ENCODE measurements at regions not wholly inside any gene's neighbourhood (a gene's known extent, or its start where the extent isn't known, plus 50 kb on each side); places are given as distances from the start of the nearest gene placed in this dataset.

GRCh38 chr2:59882279-59882678 is 671.2 kb downstream of the BCL11A start:
- POLR2A ChIA-PET, result no interaction called here
- Histone ChIP-seq H3K27me3 (ENCODE audit: control insufficient read depth, insufficient read depth, low read length) (no peaks in the 10 kb centered on the region; the same call in 1 of the 2 replicates), H3K9me3 (ENCODE audit: control insufficient read depth, insufficient read depth, low read depth, low read length) (no peaks in the 10 kb centered on the region), H3K27ac (ENCODE audit: low read length) (no peak overlapping the region), H3K4me1 (ENCODE audit: control insufficient read depth, insufficient read depth, low read length) (no peaks in the 10 kb centered on the region), H3K36me3 (ENCODE audit: control insufficient read depth, insufficient read depth, low read length) (no peaks in the 10 kb centered on the region), H3K4me3 (ENCODE audit: low read depth in 2 of 2, low read length in 2 of 2) (no peak overlapping the region)
- intact Hi-C loops (cut with micrococcal nuclease; ENCODE audit: unreplicated experiment), result no loop called here
- no TSS peak for BruUV-seq (replicated peaks)
- TF ChIP-seq POLR2AphosphoS5 (IDR thresholded peaks at IDR 0.05; ENCODE audit: low read depth, low read length), result no peak
- TF ChIP-seq TCF7L2 (IDR thresholded peaks at IDR 0.05; ENCODE audit: low read depth, low read length), result no peak
- no peak for TF ChIP-seq SIN3A (IDR thresholded peaks at IDR 0.05; ENCODE audit: borderline replicate concordance, insufficient read depth, low read depth, low read length)
- no peak for TF ChIP-seq CTCF (IDR thresholded peaks at IDR 0.05)
- no peak for TF ChIP-seq REST (IDR thresholded peaks at IDR 0.05; ENCODE audit: insufficient read depth in 1 of 2, low read depth in 2 of 2, low read length in 1 of 2)
- DNase-seq (ENCODE audit: low read depth, low spot score) (no peak), ATAC-seq (no peak)
- in situ Hi-C loops (cut with HindIII; ENCODE audit: low pct_unique_long_range_greater_than_20kb, low sequenced_read_pairs), result no loop called here
- CTCF ChIA-PET, result no interaction called here

GRCh38 chr2:59881218-59881617 is 672.2 kb downstream of the BCL11A start:
- in situ Hi-C loops (cut with HindIII; ENCODE audit: low pct_unique_long_range_greater_than_20kb, low sequenced_read_pairs) (no loop called here), intact Hi-C loops (cut with micrococcal nuclease; ENCODE audit: unreplicated experiment) (no loop called here)
- no peaks in the 10 kb centered on the region for H3K4me1 ChIP-seq (ENCODE audit: control insufficient read depth, insufficient read depth, low read length)
- DNase-seq (ENCODE audit: low read depth, low spot score) (no peak), ATAC-seq (no peak)
- H3K9me3 ChIP-seq (ENCODE audit: control insufficient read depth, insufficient read depth, low read depth, low read length), result no peaks in the 10 kb centered on the region
- no peaks in the 10 kb centered on the region for H3K27me3 ChIP-seq (ENCODE audit: control insufficient read depth, insufficient read depth, low read length)
- no TSS peak for BruUV-seq (replicated peaks)
- H3K27ac ChIP-seq (ENCODE audit: low read length), result no peak overlapping the region
- no peaks in the 10 kb centered on the region for H3K36me3 ChIP-seq (ENCODE audit: control insufficient read depth, insufficient read depth, low read length)
- no peak overlapping the region for H3K4me3 ChIP-seq (ENCODE audit: low read depth in 2 of 2, low read length in 2 of 2)
- ChIA-PET POLR2A (no interaction called here), CTCF (no interaction called here)
- TF ChIP-seq POLR2AphosphoS5 (IDR thresholded peaks at IDR 0.05; ENCODE audit: low read depth, low read length), result no peak
- no peak for TF ChIP-seq TCF7L2 (IDR thresholded peaks at IDR 0.05; ENCODE audit: low read depth, low read length)
- TF ChIP-seq SIN3A (IDR thresholded peaks at IDR 0.05; ENCODE audit: borderline replicate concordance, insufficient read depth, low read depth, low read length), result no peak
- TF ChIP-seq REST (IDR thresholded peaks at IDR 0.05; ENCODE audit: insufficient read depth in 1 of 2, low read depth in 2 of 2, low read length in 1 of 2), result no peak
- no peak for TF ChIP-seq CTCF (IDR thresholded peaks at IDR 0.05)
